ENCODE measurements at regions not wholly inside any gene's neighbourhood (a gene's known extent, or its start where the extent isn't known, plus 50 kb on each side); places are given as distances from the start of the nearest gene placed in this dataset.

- DNase-seq: no peak
These were observed 118.0 kb upstream of the DPH6 start for GRCh38 chr15:35663956-35664355.

DNA sequence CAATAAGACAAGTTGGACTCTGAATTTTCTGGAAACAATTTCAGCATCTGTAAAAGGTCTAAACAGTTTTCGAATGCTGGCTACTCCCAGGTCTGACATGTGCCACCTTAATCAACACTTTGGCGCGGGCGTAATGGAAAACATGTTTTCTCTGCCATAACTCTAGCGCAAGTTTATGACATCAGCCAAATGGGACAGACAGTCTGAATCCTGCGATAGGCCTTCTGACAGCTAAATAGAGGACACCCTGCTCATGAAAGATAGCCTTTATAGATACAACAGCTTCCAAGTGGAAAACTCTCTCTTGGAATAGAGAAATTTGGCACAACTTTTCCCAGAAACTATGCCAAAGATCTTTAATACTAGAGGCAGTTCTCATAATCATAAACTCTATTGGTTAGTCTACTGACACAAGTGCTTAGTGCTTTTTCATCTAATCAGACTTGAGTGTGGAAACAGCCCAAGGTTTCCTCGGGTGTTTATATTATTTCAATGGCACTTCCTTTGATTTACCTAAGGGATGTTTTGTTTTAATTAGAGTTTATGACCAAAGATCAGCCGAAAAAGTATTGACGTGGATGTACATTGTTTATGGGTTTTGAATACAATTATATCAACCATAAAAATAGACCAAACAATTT lies 120.1 kb upstream of the DPH6 start:
- no peak for DNase-seq

DNA sequence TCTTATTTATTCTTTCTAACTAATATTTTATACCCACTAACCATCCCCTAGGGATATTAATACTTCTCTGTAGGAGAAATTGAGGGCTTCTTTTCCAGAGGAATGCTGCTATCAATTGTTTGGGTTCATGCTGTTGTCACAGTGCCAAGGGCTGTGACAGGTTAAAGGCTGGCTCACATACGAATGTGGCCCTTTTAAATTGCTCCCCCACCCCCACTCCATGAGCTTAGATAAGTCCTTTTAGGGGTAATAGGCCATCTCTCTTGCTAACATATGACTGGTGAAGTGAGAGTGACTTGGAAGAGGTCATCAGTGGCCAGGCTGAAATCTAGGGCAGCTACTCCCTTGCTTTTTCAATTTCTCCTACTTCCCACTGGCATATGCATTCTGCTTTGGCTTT lies 121.9 kb upstream of the DPH6 start:
- DNase-seq: no peak

- DNase-seq: no peak
These were observed 123.1 kb upstream of the DPH6 start for GRCh38 chr15:35669021-35669420.

DNA sequence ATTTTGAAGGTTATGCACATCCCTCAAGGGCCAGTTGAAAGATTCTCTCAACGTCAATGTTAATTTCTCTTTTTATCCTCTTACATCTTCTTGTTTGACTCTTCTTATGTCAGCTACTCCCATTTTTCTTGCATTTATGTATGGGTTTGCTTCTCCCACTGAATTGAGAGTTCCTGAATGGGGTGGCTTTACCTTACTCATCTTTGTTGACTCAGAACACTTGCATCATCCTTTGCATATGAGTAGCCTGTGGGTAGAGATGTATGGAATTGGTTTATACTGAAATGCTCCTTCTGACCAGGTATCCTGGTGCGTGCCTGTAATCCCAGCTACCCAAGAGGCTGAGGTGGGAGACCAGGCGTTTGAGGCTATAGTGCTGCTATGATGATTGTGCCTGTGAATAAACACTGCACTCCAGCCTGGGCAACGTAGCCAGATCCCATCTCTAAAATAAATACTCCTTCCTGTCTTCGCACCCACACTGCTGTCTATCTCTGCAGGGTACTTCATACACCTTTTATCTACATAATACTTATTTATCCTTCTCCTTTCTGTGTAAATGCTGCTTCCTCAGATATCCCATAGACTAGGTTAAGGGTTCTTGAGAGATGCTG lies 123.6 kb upstream of the DPH6 start:
- DNase-seq: no peak

DNA sequence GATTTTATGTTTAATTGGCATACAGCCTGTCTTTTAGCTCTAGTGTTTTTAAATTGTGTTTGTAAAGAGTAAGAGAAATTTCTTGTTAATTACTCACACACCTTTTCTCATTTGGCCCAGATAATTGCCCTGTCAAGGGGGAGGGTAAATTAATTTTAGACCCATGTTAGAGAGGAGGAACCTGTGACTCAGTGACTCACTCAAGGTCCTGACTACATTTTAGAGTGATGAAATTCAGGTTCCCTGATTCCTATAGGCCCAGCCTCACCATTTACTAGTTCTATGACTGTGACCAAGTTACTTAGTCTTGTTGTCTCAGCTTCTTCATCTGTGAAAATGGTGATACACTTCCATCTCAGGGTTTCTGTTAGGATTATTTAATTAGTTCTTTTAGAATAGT lies 125.2 kb upstream of the DPH6 start:
- DNase-seq: no peak

GRCh38 chr15:35671981-35672380 lies 126.0 kb upstream of the DPH6 start:
- no peak for DNase-seq

- DNase-seq: no peak
These were observed 127.2 kb upstream of the DPH6 start for GRCh38 chr15:35673093-35673684.

DNA sequence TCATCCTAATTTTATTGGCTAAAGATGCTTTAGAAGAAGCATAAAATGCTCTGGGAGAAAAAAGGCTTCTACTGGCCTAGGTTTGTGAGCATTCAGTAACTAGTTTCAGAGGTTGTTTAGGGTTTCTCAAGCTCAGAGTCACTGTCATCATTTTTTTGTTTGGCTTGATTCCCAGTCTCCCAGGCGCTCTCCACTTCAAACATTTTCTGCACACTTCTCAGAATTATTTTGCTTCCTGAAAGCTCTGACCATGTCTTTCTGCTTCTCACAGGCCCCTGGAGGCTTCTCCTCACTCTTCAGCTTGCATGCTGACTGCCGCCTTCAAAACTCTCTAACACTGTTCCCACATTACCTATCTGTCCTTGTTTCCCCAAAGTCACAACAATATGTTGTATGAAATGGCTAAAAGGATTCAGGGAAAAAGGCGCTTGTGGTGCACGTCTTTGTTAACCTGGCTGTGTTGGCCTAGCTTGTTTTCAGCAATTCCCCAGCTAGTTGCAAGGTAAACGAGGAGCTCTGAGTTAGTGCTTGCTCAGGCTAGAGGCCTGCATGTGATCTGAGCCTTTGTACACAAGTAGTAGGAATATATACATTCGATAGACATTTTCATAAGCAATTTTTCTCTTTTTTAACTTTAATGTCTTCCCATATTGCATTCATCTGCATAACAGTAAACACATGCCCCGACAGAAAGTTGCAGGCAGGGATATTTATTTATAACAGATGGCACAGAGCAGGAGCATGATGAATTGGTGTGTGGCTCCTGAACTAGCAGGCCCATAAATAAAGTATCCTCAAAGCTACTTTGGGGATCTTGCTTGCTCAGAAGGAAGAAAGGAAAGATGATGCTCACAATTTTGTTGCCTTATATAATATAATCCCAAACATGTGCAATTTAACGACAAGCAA lies 129.2 kb upstream of the DPH6 start:
- DNase-seq: no peak

DNA sequence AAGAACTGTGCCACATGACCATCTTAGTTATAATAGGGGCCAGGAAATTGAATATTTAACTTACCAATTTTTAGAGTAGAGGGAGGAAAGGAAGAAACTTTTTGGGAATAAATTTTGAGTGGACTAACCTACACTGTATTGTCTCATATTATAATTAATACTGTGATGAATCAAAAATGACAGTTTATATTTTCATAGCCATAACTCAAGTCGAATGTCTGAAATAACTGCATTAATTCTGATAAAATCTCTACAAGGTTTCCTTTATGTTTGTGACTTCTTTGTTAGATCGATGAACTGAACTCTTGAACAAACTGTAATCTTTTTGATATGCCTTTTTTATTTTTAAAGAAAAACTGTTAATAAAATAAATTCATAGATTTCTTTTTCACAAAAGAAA lies 132.8 kb upstream of the DPH6 start:
- DNase-seq: no peak

GRCh38 chr15:35679186-35679585 lies 133.2 kb upstream of the DPH6 start:
- DNase-seq: no peak

DNA sequence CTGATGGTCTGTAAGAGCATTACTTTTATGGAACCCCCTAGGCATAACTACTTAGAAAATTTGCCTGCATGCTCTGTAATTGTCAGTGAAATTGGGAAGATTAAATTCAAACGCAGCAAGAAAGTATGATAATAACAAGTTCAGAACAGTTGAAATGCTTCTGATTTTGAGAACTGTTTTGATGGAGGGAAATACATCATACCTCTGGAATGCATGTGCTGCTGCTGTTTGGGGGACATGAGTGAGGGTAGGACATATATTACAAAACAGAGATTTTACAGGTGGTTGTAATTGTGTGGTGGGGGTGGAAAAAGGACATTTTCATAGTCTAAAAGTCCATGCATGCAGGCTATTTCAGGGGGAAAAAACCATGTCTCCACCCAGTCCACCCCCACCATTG lies 135.0 kb upstream of the DPH6 start:
- no peak for DNase-seq

DNA sequence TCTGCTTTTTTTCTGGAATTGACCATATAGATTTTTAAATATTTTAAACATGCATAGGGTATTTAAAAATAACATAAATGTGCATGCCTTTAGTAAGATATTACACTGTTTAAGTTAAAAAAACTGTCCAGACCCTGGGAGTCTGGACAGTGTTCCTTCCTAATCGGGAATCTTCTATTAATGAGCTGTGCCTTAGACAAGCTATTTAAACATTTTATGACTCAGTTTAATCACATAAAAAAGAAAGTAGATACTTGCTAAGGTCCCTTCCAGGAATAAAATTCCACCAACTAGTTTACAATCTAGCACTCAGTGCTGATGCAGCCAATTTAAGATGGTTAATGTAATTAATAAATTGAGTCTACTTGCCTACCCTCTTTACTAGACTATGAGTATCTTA lies 140.4 kb upstream of the DPH6 start:
- no peak for DNase-seq

- no peak for DNase-seq
These were observed 143.3 kb upstream of the DPH6 start for GRCh38 chr15:35689266-35689665.

DNA sequence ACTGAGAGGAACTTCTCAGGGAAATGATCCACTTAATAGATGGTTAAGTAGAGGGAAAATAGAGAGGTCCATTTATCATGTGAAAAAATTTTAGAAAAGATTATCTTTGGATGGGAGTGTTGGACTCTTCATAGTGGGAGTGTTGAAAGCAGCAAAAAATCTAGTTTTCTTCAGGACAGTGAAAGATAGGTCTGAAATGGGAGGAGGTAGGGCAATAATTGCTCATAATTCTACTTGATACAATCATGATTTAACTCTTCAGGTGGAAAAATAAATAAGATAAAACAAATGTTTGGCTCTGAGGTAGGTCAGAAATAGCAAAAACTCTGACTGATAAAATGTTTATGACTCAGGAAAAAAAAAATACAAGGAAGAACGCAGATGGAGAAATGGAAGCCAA lies 144.1 kb upstream of the DPH6 start:
- DNase-seq: no peak

DNA sequence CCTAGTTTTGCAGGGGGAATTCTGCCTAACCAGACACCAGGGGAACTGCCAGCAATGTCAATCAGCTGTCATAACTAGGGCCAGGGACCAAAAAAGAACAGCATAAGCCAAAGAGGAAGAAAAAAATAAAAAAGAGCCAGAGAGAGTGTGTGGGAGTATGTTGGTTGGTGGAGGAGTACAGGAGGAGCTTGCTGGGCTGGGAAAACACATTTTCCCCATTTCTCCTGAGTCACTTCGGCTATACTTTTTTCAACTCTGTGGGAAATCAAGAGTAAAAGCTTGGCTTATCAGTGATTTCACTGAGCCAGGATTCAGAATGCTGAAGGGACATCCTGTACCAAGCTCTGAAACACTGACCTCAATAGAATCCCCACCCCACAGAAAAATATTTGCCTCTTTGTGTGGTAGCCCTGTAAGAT lies 144.7 kb upstream of the DPH6 start:
- no peak for DNase-seq

DNA sequence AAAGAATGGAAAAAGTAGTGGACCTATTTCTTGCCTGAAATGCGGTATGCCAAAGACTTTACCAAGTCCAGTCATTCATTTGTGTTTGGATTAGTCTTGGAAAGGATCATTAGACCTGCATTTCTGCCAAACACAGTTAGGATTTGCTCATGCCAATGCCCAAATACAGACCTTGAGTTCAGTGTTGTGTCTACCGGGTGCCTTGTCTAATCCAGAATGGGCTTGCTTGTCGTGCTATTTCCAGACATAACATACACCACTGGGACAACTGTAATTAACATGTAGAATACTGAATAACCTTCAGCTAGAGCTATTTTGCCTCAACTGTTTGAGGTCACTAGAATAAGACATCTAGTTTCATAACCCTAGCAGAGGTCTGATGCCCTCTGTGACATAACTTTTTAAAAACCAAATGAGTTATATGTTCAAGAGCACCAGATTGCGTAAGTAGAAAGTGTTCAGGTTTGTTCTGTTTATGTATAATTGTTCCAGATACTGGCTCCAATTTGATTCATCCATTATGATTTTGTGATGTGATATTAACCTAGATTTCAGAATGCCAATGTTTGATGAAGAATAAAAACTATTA lies 145.3 kb upstream of the DPH6 start:
- no peak for DNase-seq

GRCh38 chr15:35691891-35692867 lies 146.2 kb upstream of the DPH6 start:
- DNase-seq: no peak

- no peak for DNase-seq
These were observed 147.3 kb upstream of the DPH6 start for GRCh38 chr15:35693286-35693685.

DNA sequence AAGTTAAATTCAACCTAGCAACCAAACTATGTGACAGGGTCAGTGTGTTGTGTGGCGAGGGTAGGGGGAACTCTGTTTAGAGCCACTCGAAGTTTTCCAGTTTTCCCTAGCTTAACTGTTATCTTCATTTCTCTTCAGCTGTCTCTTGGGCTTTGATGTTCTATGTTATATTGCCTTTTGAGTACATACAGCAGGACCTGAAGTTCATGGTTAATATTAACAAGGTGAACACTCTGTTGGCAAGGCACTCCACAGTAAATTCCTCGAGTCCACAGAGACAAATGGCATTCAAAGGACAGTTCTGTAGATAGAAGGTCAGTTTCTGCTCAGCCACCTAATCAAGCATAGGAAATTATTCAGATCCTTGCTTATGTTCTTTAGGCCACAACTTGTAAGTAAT lies 147.9 kb upstream of the DPH6 start:
- DNase-seq: no peak

- DNase-seq: no peak
These were observed 149.0 kb upstream of the DPH6 start for GRCh38 chr15:35695003-35695402.

DNA sequence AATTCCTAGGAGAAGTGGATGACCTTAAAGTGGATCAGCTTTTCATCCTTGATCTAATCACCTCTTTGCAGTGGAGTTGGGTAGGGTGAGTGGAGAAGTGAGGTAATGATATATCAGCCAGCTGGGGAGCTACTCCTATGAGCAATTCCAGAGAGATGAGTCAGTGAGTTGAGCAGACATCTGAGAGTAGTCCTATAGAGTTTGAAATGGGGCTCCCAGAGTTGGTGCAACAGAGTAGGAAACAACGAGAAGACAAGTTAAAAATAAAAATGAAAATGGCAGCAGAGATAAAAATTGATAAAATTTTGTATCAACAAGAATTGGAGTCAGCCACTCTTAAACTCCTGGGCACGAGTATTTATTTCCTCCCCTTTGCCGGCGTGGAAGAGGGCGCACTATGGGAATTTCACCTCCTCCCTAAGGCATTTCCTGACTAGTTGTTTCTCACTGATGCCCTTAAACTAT lies 150.8 kb upstream of the DPH6 start:
- DNase-seq: no peak

Measured in activated naive CD4-positive, alpha-beta T cell treated with anti-CD3 and anti-CD28 coated beads, Interleukin-2, amount 50 U/mL, for 16 hours (primary cell).